Tibial artery (tissue), 4 donors: ENCODE measurements at regions not wholly inside any gene's neighbourhood (a gene's known extent, or its start where the extent isn't known, plus 50 kb on each side); places are given as distances from the start of the nearest gene placed in this dataset.

ENCODE experiments used
- DNase-seq, 2 donors: peaks; one replicate each; pipeline ENCODE4 v3.0.0-alpha.2; 2019
- H3K27ac ChIP-seq, 2 donors: fragments of 200-600 bp; sonication (generic) in 1 of 2; 1 replicate in 1 of 2; 2 replicates in 1 of 2; pipeline ENCODE4 v1.5.1; 2018 to 2019; ENCODE audit warnings: mild to moderate bottlenecking in 1 of 2
- H3K27me3 ChIP-seq, 2 donors: fragments of 200-600 bp; sonication (generic) in 1 of 2; one replicate each; pipeline versions ENCODE4 v1.5.1 to v1.6.0; 2016 to 2019
- H3K36me3 ChIP-seq, 3 donors: fragments of 200-600 bp; sonication (generic) in 2 of 3; one replicate each; pipeline ENCODE4 v1.5.1; 2016 to 2019; ENCODE audit warnings: mild to moderate bottlenecking in 2 of 3
- H3K4me1 ChIP-seq, 4 donors: fragments of 200-600 bp; sonication (generic) in 2 of 4; 1 replicate in 3 of 4; 2 replicates in 1 of 4; pipeline ENCODE4 v1.5.1; 2016 to 2019
- H3K4me3 ChIP-seq, 2 donors: fragments of 200-600 bp; sonication (generic) in 1 of 2; 1 replicate in 1 of 2; 2 replicates in 1 of 2; pipeline ENCODE4 v1.5.1; 2018 to 2019; ENCODE audit warnings: mild to moderate bottlenecking in 2 of 2
- H3K9me3 ChIP-seq, 3 donors: fragments of 200-600 bp; sonication (generic) in 1 of 3; one replicate each; pipeline ENCODE4 v1.5.1; 2016 to 2019
- CTCF ChIP-seq, 2 experiments: fragments of 200-600 bp in 1 of 2; fragments of 450-650 bp in 1 of 2; IDR thresholded peaks; one replicate each; pipeline ENCODE4 v1.5.1; 2017 to 2019; ENCODE audit warnings: antibody characterized with exemption in 2 of 2, mild to moderate bottlenecking in 1 of 2, moderate library complexity in 1 of 2
- intact Hi-C: fragments of 100-400 bp; cut with DNase I; formaldehyde crosslinking; loops from one replicate; pipeline ENCODE4 v1.15.0; 2023; ENCODE audit warnings: low total_unique reads

GRCh38 chr5:110062246-110062645 is 372.5 kb downstream of the MAN2A1 start:
- no peaks in the 10 kb centered on the region for H3K27me3 ChIP-seq
- peaks cover 0 to 5% (median 1%) of the 10 kb centered on the region in 4 donors for H3K4me1 ChIP-seq
- no peaks in the 10 kb centered on the region for H3K9me3 ChIP-seq
- intact Hi-C loops: no loop called here
- H3K36me3 ChIP-seq: no peaks in the 10 kb centered on the region
- TF ChIP-seq CTCF (IDR thresholded peaks at IDR 0.05): no peak
- no peak overlapping the region for H3K4me3 ChIP-seq
- DNase-seq: no peak
- H3K27ac ChIP-seq: no peak overlapping the region

- peaks cover 0 to 5% (median 1%) of the 10 kb centered on the region in 4 donors for H3K4me1 ChIP-seq
- TF ChIP-seq CTCF (IDR thresholded peaks at IDR 0.05): no peak
- intact Hi-C loops: no loop called here
- H3K9me3 ChIP-seq: peaks cover 0 to 7% (median 0%) of the 10 kb centered on the region in 3 donors
- no peaks in the 10 kb centered on the region for H3K36me3 ChIP-seq
- DNase-seq: no peak
- no peak overlapping the region for H3K27ac ChIP-seq
- no peak overlapping the region for H3K4me3 ChIP-seq
- H3K27me3 ChIP-seq: no peaks in the 10 kb centered on the region
These were observed 374.2 kb downstream of the MAN2A1 start for GRCh38 chr5:110063640-110064602.

- no peak for DNase-seq
- intact Hi-C loops: no loop called here
- H3K9me3 ChIP-seq: peaks cover 0 to 7% (median 0%) of the 10 kb centered on the region in 3 donors
- TF ChIP-seq CTCF (IDR thresholded peaks at IDR 0.05): no peak
- no peaks in the 10 kb centered on the region for H3K36me3 ChIP-seq
- no peaks in the 10 kb centered on the region for H3K27me3 ChIP-seq
- no peak overlapping the region for H3K27ac ChIP-seq
- no peak overlapping the region for H3K4me3 ChIP-seq
- peaks cover 0 to 5% (median 1%) of the 10 kb centered on the region in 4 donors for H3K4me1 ChIP-seq
These were observed 375.0 kb downstream of the MAN2A1 start for GRCh38 chr5:110064603-110065268.

- Histone ChIP-seq H3K4me1 (peaks cover 0 to 6% (median 1%) of the 10 kb centered on the region in 4 donors), H3K27ac (no peak overlapping the region), H3K9me3 (peaks cover 0 to 19% (median 0%) of the 10 kb centered on the region in 3 donors), H3K27me3 (no peaks in the 10 kb centered on the region), H3K36me3 (no peaks in the 10 kb centered on the region), H3K4me3 (no peak overlapping the region)
- intact Hi-C loops: no loop called here
- no peak for DNase-seq
- TF ChIP-seq CTCF (IDR thresholded peaks at IDR 0.05): no peak
These were observed 381.1 kb downstream of the MAN2A1 start for GRCh38 chr5:110070836-110071235.

- Histone ChIP-seq H3K36me3 (no peaks in the 10 kb centered on the region), H3K9me3 (peaks cover 0 to 19% (median 0%) of the 10 kb centered on the region in 3 donors), H3K27ac (no peak overlapping the region), H3K27me3 (no peaks in the 10 kb centered on the region), H3K4me1 (peaks cover 0 to 6% (median 3%) of the 10 kb centered on the region in 4 donors), H3K4me3 (no peak overlapping the region)
- TF ChIP-seq CTCF (IDR thresholded peaks at IDR 0.05): no peak
- intact Hi-C loops: no loop called here
- DNase-seq: no peak
These were observed 382.9 kb downstream of the MAN2A1 start for GRCh38 chr5:110072651-110073050.
